Activated CD8-positive, alpha-beta T cell treated with anti-CD3 and anti-CD28 coated beads, Interleukin-2, amount 10 ng/mL, durations not matched to agents 7 days and 5 days (primary cell): ENCODE measurements at regions not wholly inside any gene's neighbourhood (a gene's known extent, or its start where the extent isn't known, plus 50 kb on each side); places are given as distances from the start of the nearest gene placed in this dataset.

Source experiments
- ATAC-seq: fragments of 150-1000 bp; cut with Tn5 transposase; one replicate; pipeline ENCODE4 v1.10.0; 2021; ENCODE audit warnings: moderate library complexity
- CTCF ChIA-PET: fragments of 350-600 bp; sonication (Branson Sonifier 250); formaldehyde crosslinking; loops from one replicate; lab custom pipeline; 2021; ENCODE audit warnings: antibody characterized with exemption; lab: Charles Lee
- POLR2A ChIA-PET: fragments of 350-600 bp; sonication (Branson Sonifier 250); formaldehyde crosslinking; loops from one replicate; lab custom pipeline; 2021; ENCODE audit warnings: antibody characterized with exemption; lab: Charles Lee
- DNase-seq: peaks from one replicate; pipeline ENCODE4 v3.0.0-alpha.2; 2020
- H3K27ac Mint-ChIP-seq: one replicate; pipeline ENCODE4 v1.8.0; 2021; ENCODE audit warnings: mild to moderate bottlenecking, mixed read lengths
- H3K27me3 Mint-ChIP-seq: one replicate; pipeline ENCODE4 v1.8.0; 2021; ENCODE audit warnings: low read depth, mixed read lengths
- H3K36me3 Mint-ChIP-seq: one replicate; pipeline ENCODE4 v1.8.0; 2021; ENCODE audit warnings: low read depth, mixed read lengths
- H3K4me1 Mint-ChIP-seq: one replicate; pipeline ENCODE4 v1.8.0; 2021; ENCODE audit warnings: low read depth, mixed read lengths
- H3K4me3 Mint-ChIP-seq: one replicate; pipeline ENCODE4 v1.8.0; 2021; ENCODE audit warnings: mild to moderate bottlenecking, mixed read lengths
- H3K9me3 Mint-ChIP-seq: one replicate; pipeline ENCODE4 v1.8.0; 2022; ENCODE audit warnings: mixed read lengths; ENCODE audit not compliant: insufficient read depth

- ChIA-PET CTCF (no interaction called here), POLR2A (no interaction called here)
- no peaks in the 10 kb centered on the region for H3K9me3 Mint-ChIP-seq
- H3K27me3 Mint-ChIP-seq = no peaks in the 10 kb centered on the region
- no peaks in the 10 kb centered on the region for H3K4me1 Mint-ChIP-seq
- ATAC-seq (no peak), DNase-seq (no peak)
- no peak overlapping the region for H3K27ac Mint-ChIP-seq
- no peaks in the 10 kb centered on the region for H3K36me3 Mint-ChIP-seq
- no peak overlapping the region for H3K4me3 Mint-ChIP-seq
These were observed 262.7 kb downstream of the KIF4B start for GRCh38 chr5:155276231-155276630.

DNA sequence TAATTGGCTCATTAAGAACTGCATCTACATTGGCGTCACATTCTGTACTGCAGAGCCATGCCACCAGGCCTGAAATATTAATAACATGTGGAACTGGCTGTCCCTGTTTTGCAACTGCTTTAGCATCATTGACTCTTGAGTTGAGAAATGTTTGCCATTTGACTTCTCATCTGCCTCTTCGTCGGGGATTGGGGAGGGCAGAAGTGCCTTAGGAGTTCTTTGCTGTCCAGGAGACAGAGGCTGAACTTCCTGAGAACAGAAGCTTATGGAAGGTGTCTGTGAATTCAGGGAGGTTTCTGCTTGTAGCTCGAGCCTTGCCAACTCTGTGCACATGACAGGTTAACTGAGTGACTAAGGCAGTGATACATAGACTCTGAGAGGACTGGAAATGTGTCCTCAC lies 265.0 kb downstream of the KIF4B start:
- no peak for ATAC-seq
- POLR2A ChIA-PET = no interaction called here
- DNase-seq = no peak
- no peaks in the 10 kb centered on the region for H3K27me3 Mint-ChIP-seq
- no peaks in the 10 kb centered on the region for H3K36me3 Mint-ChIP-seq
- H3K4me3 Mint-ChIP-seq = no peak overlapping the region
- CTCF ChIA-PET = no interaction called here
- no peak overlapping the region for H3K27ac Mint-ChIP-seq
- no peaks in the 10 kb centered on the region for H3K9me3 Mint-ChIP-seq
- H3K4me1 Mint-ChIP-seq = no peaks in the 10 kb centered on the region

DNA sequence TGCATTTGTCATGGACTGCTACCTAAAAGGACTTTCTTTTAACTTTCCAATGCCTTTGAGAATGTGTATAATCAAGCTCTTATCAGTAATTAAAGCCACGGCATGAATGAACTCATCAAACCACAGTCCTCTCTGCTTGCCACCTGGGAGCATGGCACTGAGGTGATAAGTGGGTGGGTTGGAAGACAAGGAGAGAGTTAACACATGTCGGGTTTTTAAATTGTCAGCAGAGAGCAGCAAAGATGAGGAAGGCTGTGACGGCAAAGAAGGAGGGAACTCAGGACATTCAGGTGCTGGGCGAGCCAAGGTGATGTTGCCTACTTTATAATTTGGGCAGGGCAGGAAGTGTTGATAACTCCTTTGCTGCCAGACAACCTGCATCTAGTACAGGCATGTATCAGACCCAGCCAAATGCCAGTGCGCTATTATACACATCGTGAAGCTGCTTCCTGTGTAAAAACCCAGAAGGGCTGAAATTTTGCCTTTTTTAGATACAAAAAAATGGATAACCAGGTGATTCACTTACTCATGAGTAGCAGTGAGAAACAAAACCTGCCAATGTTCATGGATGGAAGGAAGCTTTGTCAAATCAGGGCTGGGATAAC lies 269.1 kb downstream of the KIF4B start:
- ChIA-PET CTCF (no interaction called here), POLR2A (no interaction called here)
- H3K4me3 Mint-ChIP-seq = no peak overlapping the region
- H3K27ac Mint-ChIP-seq = no peak overlapping the region
- no peaks in the 10 kb centered on the region for H3K4me1 Mint-ChIP-seq
- no peaks in the 10 kb centered on the region for H3K9me3 Mint-ChIP-seq
- H3K36me3 Mint-ChIP-seq = no peaks in the 10 kb centered on the region
- no peak for DNase-seq
- no peak for ATAC-seq
- peaks cover 2% of the 10 kb centered on the region for H3K27me3 Mint-ChIP-seq

DNA sequence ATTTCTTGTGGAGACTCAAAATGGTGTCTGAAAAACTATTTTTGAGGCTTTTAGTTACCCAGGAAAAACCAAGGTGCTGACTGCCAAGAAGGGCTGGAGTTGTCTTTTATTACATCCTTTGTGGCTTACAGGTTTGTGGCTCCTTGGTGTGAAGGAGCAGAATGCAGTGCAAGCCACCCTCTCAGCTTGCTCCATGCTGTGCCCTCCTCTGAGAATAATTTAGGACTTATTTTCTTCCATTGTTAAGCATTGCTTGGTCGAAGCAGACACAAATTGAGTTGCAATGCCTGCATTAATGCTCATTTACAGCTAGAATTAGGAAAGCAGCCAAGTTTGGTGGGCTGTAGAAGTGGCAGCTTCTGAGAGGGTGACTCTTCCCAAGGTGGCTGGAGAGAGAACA lies 272.2 kb downstream of the KIF4B start:
- H3K27me3 Mint-ChIP-seq = peaks cover 2% of the 10 kb centered on the region
- POLR2A ChIA-PET = no interaction called here
- no peaks in the 10 kb centered on the region for H3K36me3 Mint-ChIP-seq
- CTCF ChIA-PET = no interaction called here
- H3K4me3 Mint-ChIP-seq = no peak overlapping the region
- no peaks in the 10 kb centered on the region for H3K4me1 Mint-ChIP-seq
- no peak overlapping the region for H3K27ac Mint-ChIP-seq
- DNase-seq (no peak), ATAC-seq (no peak)
- H3K9me3 Mint-ChIP-seq = no peaks in the 10 kb centered on the region

GRCh38 chr5:155290937-155291336 lies 277.4 kb downstream of the KIF4B start:
- H3K27me3 Mint-ChIP-seq = no peaks in the 10 kb centered on the region
- H3K9me3 Mint-ChIP-seq = no peaks in the 10 kb centered on the region
- H3K4me3 Mint-ChIP-seq = no peak overlapping the region
- H3K36me3 Mint-ChIP-seq = no peaks in the 10 kb centered on the region
- ATAC-seq = no peak
- H3K27ac Mint-ChIP-seq = no peak overlapping the region
- no peaks in the 10 kb centered on the region for H3K4me1 Mint-ChIP-seq
- ChIA-PET POLR2A (no interaction called here), CTCF (no interaction called here)
- no peak for DNase-seq

DNA sequence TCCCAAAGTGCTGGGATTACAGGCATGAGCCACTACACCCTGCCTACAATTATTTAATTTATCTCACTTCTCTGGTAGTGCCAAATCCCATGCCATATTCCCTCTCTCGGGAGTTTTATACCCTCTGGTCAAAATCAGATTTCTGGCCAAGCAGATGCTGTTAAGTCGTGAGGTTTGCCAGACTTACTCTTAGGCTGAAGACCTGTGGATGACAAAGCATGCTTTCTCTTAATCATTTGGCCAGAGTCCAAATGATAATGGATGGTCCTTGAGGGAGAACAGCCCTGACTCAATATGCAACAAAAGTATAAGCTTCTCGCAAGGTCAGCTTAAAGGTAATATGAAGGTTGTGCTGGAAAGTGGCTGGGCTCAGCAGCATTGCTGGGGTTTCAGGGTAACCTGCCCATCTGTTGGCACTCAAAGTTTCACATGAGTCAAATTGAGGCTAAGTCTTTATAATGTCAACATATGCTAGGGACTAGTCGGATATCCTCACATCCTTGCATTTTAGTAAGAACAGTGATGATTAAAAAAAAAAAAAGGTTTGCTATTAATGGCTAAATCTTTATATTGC lies 280.1 kb downstream of the KIF4B start:
- no peaks in the 10 kb centered on the region for H3K27me3 Mint-ChIP-seq
- POLR2A ChIA-PET = no interaction called here

DNA sequence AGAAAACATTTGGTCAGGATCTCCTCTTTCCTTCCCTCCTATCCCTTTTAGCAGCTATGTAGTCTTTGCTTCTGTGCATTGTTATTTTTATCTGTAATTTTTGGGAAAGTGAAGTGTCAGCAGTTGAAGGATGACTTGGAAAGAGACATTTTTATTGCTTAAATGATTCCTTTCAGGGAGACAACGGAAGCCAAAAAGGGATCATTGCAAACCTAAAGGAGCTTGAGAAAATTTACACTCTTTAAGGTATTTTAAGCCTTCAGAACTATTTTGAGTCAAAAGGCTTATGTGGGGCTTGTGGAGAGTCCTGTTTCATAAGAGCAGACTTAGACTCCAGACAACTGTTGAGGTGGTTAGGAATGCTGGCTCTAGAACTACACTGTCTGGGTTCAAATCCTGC lies 281.6 kb downstream of the KIF4B start:
- ChIA-PET POLR2A (no interaction called here), CTCF (no interaction called here)
- no peaks in the 10 kb centered on the region for H3K9me3 Mint-ChIP-seq
- no peak overlapping the region for H3K27ac Mint-ChIP-seq
- H3K4me3 Mint-ChIP-seq = no peak overlapping the region
- H3K4me1 Mint-ChIP-seq = no peaks in the 10 kb centered on the region
- no peaks in the 10 kb centered on the region for H3K27me3 Mint-ChIP-seq
- ATAC-seq = no peak
- H3K36me3 Mint-ChIP-seq = no peaks in the 10 kb centered on the region
- no peak for DNase-seq

More for the DNA sequence above, 280.1 kb downstream of the KIF4B start:
- H3K9me3 Mint-ChIP-seq = no peaks in the 10 kb centered on the region
- no peaks in the 10 kb centered on the region for H3K36me3 Mint-ChIP-seq
- DNase-seq (no peak), ATAC-seq (no peak)
- CTCF ChIA-PET = no interaction called here
- no peaks in the 10 kb centered on the region for H3K4me1 Mint-ChIP-seq
- H3K4me3 Mint-ChIP-seq = no peak overlapping the region
- H3K27ac Mint-ChIP-seq = no peak overlapping the region

DNA sequence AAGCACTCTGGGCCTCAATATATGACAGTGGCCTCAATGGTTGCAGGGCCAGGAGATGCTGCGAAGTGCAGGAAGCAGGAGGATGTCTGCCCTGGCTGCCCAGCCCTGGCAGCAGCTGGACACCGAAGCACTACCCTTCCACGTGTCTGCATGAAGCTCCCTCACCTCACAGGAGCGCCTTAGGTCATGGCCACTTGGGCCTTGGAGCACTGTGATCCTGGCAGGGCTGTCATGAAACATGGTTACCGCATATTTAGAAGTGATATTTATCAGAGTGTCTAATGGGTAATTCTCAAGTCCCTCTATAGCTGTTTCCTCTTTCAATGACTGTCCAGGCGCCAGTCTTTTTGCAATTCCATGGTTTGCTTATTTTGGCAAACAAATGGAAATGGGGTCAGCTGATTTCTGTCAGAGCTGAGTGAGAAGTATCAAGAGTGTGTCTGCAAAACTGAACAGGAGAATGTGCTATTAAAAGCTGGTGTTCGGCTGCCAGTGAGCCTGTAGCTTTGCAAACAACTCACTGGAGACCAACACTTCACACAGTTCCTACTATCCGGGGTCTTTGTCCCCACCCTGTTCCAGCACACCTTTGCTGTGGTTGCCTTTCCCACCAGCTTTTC lies 285.9 kb downstream of the KIF4B start:
- H3K27me3 Mint-ChIP-seq = no peaks in the 10 kb centered on the region
- H3K4me3 Mint-ChIP-seq = no peak overlapping the region
- H3K36me3 Mint-ChIP-seq = no peaks in the 10 kb centered on the region
- no peak overlapping the region for H3K27ac Mint-ChIP-seq
- ATAC-seq (no peak), DNase-seq (no peak)
- ChIA-PET CTCF (no interaction called here), POLR2A (no interaction called here)
- no peaks in the 10 kb centered on the region for H3K9me3 Mint-ChIP-seq
- H3K4me1 Mint-ChIP-seq = no peaks in the 10 kb centered on the region

- no peak for DNase-seq
- POLR2A ChIA-PET = no interaction called here
- CTCF ChIA-PET = no interaction called here
- Mint-ChIP-seq H3K4me3 (no peak overlapping the region), H3K27ac (no peak overlapping the region), H3K9me3 (no peaks in the 10 kb centered on the region), H3K36me3 (no peaks in the 10 kb centered on the region), H3K27me3 (no peaks in the 10 kb centered on the region), H3K4me1 (no peaks in the 10 kb centered on the region)
- no peak for ATAC-seq
These were observed 289.6 kb downstream of the KIF4B start for GRCh38 chr5:155303120-155303519.

- Mint-ChIP-seq H3K9me3 (no peaks in the 10 kb centered on the region), H3K27me3 (no peaks in the 10 kb centered on the region), H3K4me1 (no peaks in the 10 kb centered on the region), H3K4me3 (no peak overlapping the region), H3K27ac (no peak overlapping the region), H3K36me3 (no peaks in the 10 kb centered on the region)
- ATAC-seq = no peak
- DNase-seq = no peak
- ChIA-PET CTCF (no interaction called here), POLR2A (no interaction called here)
These were observed 293.7 kb downstream of the KIF4B start for GRCh38 chr5:155307229-155307628.

GRCh38 chr5:155308289-155308688 lies 294.7 kb downstream of the KIF4B start:
- Mint-ChIP-seq H3K27ac (no peak overlapping the region), H3K4me3 (no peak overlapping the region), H3K4me1 (no peaks in the 10 kb centered on the region), H3K9me3 (no peaks in the 10 kb centered on the region), H3K27me3 (no peaks in the 10 kb centered on the region), H3K36me3 (no peaks in the 10 kb centered on the region)
- ATAC-seq = no peak
- no peak for DNase-seq
- CTCF ChIA-PET = no interaction called here
- POLR2A ChIA-PET = no interaction called here

DNA sequence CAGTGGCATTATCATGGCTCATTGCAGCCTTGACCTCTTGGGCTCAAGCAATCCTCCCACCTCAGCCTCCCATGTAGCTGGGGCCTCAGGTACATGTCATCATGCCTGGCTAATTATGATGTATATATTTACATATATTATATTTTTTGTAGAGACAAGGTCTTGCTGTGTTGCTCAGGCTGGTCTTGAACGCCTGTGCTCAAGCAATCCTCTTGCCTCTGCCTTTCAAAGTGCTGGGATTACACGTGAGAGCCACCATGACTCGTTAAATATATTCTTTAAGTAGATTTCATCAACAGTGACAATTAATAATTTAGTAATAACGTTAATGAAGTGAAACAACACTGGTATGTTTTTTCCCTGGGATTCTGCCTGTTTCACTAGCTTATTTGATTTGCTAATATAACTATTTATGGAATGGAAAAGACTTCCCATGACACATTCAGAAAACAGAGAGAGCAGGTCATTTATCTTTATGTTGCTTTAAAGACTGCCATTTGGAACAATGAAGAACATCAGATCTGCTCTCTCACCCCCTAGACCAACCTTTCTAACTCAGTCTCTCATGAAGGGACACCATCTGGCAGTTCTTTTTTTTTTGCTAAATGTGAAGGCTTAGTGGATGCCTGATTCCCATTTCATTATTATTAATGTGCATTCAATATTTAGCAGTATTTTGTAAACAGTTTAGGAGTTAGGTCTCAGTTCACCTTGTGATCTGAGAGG lies 295.6 kb downstream of the KIF4B start:
- ATAC-seq = no peak
- Mint-ChIP-seq H3K36me3 (no peaks in the 10 kb centered on the region), H3K27ac (no peak overlapping the region), H3K4me3 (no peak overlapping the region), H3K9me3 (no peaks in the 10 kb centered on the region), H3K27me3 (no peaks in the 10 kb centered on the region), H3K4me1 (no peaks in the 10 kb centered on the region)
- POLR2A ChIA-PET = no interaction called here
- no peak for DNase-seq
- CTCF ChIA-PET = no interaction called here
